ENCODE measurements at regions not wholly inside any gene's neighbourhood (a gene's known extent, or its start where the extent isn't known, plus 50 kb on each side); places are given as distances from the start of the nearest gene placed in this dataset.

DNA sequence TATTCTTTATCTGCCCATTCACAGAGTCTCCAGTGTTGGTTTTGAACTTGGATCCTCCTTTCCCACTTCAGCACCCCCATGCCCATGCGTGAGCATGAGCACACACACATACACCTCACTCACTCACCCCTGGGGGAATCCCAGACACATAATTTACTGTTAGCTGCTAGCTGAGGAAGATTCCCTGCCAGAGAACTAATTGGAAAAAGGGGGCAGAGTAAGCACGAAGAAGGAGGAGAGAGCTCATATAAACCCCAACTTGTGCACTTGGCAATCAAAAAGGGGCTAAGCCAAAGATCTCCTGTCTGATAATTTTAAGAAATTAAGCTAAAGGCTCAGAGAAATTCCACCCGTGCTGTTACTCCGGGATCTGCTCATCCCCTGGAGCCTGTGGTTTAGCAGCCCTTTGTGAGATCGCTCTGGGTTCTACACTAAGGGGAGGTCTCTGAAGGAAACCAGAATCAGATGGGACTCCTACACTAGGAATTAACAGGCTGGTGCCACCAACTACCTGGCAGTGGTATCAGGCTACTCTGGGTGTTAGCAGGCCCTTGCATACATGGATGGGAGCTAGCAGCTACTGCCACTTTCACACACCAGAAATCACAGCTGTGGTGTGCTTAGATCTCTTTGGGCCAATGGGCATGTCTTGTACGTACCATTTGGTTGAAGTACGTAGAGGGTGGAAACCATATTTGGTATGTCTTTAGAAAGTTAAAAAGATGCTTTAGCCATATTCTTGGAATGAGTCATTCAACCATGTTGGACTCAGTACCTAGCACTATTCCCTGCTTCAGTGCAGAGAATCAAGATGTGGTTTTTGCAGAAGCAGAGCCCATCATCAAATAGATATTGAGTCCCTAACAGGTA, 95.6 kb upstream of the SLC14A2 start:
- CTCF ChIA-PET = interaction anchor here (0.7 kb wide), 1 partner anchor 77 kb away, joined by 3 read pairs; no protein-coding TSS in a partner anchor
- Histone ChIP-seq H3K4me3 (ENCODE audit: low read depth, low read length) (no peak overlapping the region), H3K4me1 (ENCODE audit: control insufficient read depth, insufficient read depth, low read length) (peaks cover 18% of the 10 kb centered on the region), H3K36me3 (ENCODE audit: control insufficient read depth in 2 of 2, insufficient read depth in 1 of 2, low read length in 2 of 2) (no peaks in the 10 kb centered on the region), H3K27ac (ENCODE audit: extremely low read depth, low read depth, low read length) (no peak overlapping the region), H3K9me3 (ENCODE audit: control insufficient read depth, insufficient read depth, low read depth, low read length) (no peaks in the 10 kb centered on the region)
- no peak for TF ChIP-seq MEIS1 (CRISPR knock-in tag; IDR thresholded peaks at IDR 0.05; ENCODE audit: borderline replicate concordance)
- TF ChIP-seq FEZF1 (tag by site-specific recombination; IDR thresholded peaks at IDR 0.05) = no peak
- TF ChIP-seq ZNF221 (tag by site-specific recombination; IDR thresholded peaks at IDR 0.05; ENCODE audit: borderline replicate concordance) = no peak
- no peak for TF ChIP-seq ZSCAN30 (tag by site-specific recombination; IDR thresholded peaks at IDR 0.05)
- no peak for TF ChIP-seq ZFHX2 (tag by site-specific recombination; conservative IDR thresholded peaks at IDR 0.05)
- no peak for TF ChIP-seq ZNF585B (tag by site-specific recombination; IDR thresholded peaks at IDR 0.05)
- TF ChIP-seq, protein P1, sequence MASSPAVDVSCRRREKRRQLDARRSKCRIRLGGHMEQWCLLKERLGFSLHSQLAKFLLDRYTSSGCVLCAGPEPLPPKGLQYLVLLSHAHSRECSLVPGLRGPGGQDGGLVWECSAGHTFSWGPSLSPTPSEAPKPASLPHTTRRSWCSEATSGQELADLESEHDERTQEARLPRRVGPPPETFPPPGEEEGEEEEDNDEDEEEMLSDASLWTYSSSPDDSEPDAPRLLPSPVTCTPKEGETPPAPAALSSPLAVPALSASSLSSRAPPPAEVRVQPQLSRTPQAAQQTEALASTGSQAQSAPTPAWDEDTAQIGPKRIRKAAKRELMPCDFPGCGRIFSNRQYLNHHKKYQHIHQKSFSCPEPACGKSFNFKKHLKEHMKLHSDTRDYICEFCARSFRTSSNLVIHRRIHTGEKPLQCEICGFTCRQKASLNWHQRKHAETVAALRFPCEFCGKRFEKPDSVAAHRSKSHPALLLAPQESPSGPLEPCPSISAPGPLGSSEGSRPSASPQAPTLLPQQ (tag by site-specific recombination; IDR thresholded peaks at IDR 0.05) = no peak
- TF ChIP-seq, protein P2, sequence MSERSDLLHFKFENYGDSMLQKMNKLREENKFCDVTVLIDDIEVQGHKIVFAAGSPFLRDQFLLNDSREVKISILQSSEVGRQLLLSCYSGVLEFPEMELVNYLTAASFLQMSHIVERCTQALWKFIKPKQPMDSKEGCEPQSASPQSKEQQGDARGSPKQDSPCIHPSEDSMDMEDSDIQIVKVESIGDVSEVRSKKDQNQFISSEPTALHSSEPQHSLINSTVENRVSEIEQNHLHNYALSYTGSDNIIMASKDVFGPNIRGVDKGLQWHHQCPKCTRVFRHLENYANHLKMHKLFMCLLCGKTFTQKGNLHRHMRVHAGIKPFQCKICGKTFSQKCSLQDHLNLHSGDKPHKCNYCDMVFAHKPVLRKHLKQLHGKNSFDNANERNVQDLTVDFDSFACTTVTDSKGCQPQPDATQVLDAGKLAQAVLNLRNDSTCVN (tag by site-specific recombination; optimal IDR thresholded peaks at IDR 0.05) = no peak
- TF ChIP-seq, protein P3, sequence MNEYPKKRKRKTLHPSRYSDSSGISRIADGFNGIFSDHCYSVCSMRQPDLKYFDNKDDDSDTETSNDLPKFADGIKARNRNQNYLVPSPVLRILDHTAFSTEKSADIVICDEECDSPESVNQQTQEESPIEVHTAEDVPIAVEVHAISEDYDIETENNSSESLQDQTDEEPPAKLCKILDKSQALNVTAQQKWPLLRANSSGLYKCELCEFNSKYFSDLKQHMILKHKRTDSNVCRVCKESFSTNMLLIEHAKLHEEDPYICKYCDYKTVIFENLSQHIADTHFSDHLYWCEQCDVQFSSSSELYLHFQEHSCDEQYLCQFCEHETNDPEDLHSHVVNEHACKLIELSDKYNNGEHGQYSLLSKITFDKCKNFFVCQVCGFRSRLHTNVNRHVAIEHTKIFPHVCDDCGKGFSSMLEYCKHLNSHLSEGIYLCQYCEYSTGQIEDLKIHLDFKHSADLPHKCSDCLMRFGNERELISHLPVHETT (tag by site-specific recombination; IDR thresholded peaks at IDR 0.05) = no peak
- TF ChIP-seq PRDM1 (tag by site-specific recombination; IDR thresholded peaks at IDR 0.05) = no peak
- TF ChIP-seq HOXC10 (CRISPR knock-in tag; IDR thresholded peaks at IDR 0.05) = no peak
- TF ChIP-seq ZNF555 (tag by site-specific recombination; conservative IDR thresholded peaks at IDR 0.05) = no peak
- no peak for TF ChIP-seq ZNF214 (tag by site-specific recombination; IDR thresholded peaks at IDR 0.05; ENCODE audit: borderline replicate concordance)
- TF ChIP-seq ZNF121 (tag by site-specific recombination; IDR thresholded peaks at IDR 0.05) = no peak
- TF ChIP-seq, protein P4, sequence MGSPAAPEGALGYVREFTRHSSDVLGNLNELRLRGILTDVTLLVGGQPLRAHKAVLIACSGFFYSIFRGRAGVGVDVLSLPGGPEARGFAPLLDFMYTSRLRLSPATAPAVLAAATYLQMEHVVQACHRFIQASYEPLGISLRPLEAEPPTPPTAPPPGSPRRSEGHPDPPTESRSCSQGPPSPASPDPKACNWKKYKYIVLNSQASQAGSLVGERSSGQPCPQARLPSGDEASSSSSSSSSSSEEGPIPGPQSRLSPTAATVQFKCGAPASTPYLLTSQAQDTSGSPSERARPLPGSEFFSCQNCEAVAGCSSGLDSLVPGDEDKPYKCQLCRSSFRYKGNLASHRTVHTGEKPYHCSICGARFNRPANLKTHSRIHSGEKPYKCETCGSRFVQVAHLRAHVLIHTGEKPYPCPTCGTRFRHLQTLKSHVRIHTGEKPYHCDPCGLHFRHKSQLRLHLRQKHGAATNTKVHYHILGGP (tag by site-specific recombination; IDR thresholded peaks at IDR 0.05) = no peak
- POLR2A ChIA-PET = no interaction called here

DNA sequence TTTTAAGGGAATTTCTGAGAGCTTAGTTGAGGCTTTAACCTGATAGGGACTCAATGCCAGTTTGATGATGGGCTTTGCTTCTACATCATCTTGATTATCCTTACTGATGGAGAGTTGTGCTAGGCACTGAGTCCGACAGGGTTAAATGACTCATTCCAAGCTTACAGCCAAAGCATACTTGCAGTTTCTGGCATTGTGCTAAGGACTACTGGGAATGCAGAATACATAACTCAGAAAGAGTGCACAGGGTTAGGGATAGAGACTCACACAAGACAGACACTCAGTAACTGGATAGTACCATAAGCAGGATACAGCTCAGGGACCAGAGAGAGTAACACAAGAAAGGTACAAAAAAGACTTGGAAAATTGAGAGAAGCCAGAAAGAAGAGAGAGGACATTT, 94.1 kb upstream of the SLC14A2 start:
- no peaks in the 10 kb centered on the region for H3K36me3 ChIP-seq (ENCODE audit: control insufficient read depth in 2 of 2, insufficient read depth in 1 of 2, low read length in 2 of 2)
- ChIA-PET CTCF (interaction anchor here (1.1 kb wide), 1 partner anchor 135 kb away, joined by 4 read pairs; no protein-coding TSS in a partner anchor), POLR2A (no interaction called here)
- peaks cover 18% of the 10 kb centered on the region for H3K4me1 ChIP-seq (ENCODE audit: control insufficient read depth, insufficient read depth, low read length)
- no peak overlapping the region for H3K27ac ChIP-seq (ENCODE audit: extremely low read depth, low read depth, low read length)
- no peak overlapping the region for H3K4me3 ChIP-seq (ENCODE audit: low read depth, low read length)
- H3K9me3 ChIP-seq (ENCODE audit: control insufficient read depth, insufficient read depth, low read depth, low read length) = no peaks in the 10 kb centered on the region
- TF ChIP-seq WT1 (tag by site-specific recombination; IDR thresholded peaks at IDR 0.05) (no peak), ZNF664 (tag by site-specific recombination; IDR thresholded peaks at IDR 0.05) (no peak), ZNF596 (tag by site-specific recombination; IDR thresholded peaks at IDR 0.05) (no peak), ZEB2 (tag by site-specific recombination; IDR thresholded peaks at IDR 0.05) (no peak), ZNF792 (tag by site-specific recombination; IDR thresholded peaks at IDR 0.05) (no peak), KLF9 (tag by site-specific recombination; IDR thresholded peaks at IDR 0.05; ENCODE audit: low read depth) (no peak), ZBTB20 (tag by site-specific recombination; IDR thresholded peaks at IDR 0.05) (no peak), HOXD13 (CRISPR knock-in tag; IDR thresholded peaks at IDR 0.05; ENCODE audit: borderline replicate concordance) (no peak), ZNF837 (tag by site-specific recombination; IDR thresholded peaks at IDR 0.05) (no peak)
- TF ChIP-seq, protein P5, sequence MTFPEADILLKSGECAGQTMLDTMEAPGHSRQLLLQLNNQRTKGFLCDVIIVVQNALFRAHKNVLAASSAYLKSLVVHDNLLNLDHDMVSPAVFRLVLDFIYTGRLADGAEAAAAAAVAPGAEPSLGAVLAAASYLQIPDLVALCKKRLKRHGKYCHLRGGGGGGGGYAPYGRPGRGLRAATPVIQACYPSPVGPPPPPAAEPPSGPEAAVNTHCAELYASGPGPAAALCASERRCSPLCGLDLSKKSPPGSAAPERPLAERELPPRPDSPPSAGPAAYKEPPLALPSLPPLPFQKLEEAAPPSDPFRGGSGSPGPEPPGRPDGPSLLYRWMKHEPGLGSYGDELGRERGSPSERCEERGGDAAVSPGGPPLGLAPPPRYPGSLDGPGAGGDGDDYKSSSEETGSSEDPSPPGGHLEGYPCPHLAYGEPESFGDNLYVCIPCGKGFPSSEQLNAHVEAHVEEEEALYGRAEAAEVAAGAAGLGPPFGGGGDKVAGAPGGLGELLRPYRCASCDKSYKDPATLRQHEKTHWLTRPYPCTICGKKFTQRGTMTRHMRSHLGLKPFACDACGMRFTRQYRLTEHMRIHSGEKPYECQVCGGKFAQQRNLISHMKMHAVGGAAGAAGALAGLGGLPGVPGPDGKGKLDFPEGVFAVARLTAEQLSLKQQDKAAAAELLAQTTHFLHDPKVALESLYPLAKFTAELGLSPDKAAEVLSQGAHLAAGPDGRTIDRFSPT (tag by site-specific recombination; IDR thresholded peaks at IDR 0.05) = no peak
- TF ChIP-seq, protein P6, sequence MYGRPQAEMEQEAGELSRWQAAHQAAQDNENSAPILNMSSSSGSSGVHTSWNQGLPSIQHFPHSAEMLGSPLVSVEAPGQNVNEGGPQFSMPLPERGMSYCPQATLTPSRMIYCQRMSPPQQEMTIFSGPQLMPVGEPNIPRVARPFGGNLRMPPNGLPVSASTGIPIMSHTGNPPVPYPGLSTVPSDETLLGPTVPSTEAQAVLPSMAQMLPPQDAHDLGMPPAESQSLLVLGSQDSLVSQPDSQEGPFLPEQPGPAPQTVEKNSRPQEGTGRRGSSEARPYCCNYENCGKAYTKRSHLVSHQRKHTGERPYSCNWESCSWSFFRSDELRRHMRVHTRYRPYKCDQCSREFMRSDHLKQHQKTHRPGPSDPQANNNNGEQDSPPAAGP (tag by site-specific recombination; IDR thresholded peaks at IDR 0.05) = no peak

All from HEK293 (cell line).